ENCODE measurements at regions not wholly inside any gene's neighbourhood (a gene's known extent, or its start where the extent isn't known, plus 50 kb on each side); places are given as distances from the start of the nearest gene placed in this dataset.

DNA sequence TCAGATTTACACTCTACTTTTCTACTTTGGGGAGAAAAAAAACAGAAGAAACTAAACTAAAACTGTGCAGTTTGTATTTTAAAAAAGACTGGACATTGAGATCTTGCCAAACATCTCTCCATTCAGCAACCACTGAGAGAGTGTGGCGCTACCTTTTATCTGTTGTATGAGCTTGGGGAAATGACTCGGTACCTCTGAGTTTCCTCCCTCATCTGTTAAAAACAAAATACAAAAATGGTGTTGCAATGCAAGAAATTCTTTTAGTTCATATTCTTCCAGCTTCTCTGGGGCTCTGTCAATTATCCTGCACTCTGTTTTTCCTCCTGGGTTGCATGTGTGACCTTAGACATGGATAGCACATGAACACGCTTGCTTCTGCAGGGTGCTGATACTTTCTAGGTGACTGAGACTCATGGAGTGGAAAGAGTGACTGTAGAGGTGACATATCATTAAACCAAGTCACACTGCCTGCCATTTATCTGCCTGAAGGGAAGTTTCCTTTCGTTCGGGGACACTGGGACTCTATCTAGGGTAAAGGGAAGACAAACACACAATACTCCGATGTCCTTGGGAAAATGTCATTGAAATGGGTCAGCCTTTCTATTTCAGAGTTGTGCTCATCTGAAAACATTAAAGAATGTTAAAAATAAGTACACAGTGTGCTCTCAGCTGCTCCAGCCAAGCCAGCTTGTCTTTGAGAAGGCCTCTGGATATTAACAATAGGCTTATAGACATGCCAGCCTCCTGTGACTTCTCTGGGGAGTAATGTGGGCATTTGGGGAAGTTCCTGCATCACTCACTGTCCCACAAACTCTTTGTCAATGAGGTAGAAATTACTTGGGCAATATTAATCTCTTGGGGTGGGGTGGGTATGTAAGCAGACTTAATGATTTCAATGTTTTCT lies 91.4 kb downstream of the TRIB2 start:
- Histone ChIP-seq H3K9me3 (ENCODE audit: control insufficient read depth, insufficient read depth, low read depth, low read length) (no peaks in the 10 kb centered on the region), H3K4me3 (ENCODE audit: low read depth, low read length) (no peak overlapping the region), H3K4me1 (ENCODE audit: control insufficient read depth, insufficient read depth, low read length) (no peaks in the 10 kb centered on the region), H3K27ac (ENCODE audit: extremely low read depth, low read depth, low read length) (no peak overlapping the region), H3K36me3 (ENCODE audit: control insufficient read depth in 2 of 2, insufficient read depth in 1 of 2, low read length in 2 of 2) (no peaks in the 10 kb centered on the region)
- CTCF ChIA-PET = no interaction called here
- POLR2A ChIA-PET = no interaction called here
- no peak for TF ChIP-seq ZNF785 (tag by site-specific recombination; IDR thresholded peaks at IDR 0.05)
- no peak for TF ChIP-seq KLF1 (tag by site-specific recombination; IDR thresholded peaks at IDR 0.05)
- no peak for TF ChIP-seq GLI4 (tag by site-specific recombination; IDR thresholded peaks at IDR 0.05)
- TF ChIP-seq SCRT2 (tag by site-specific recombination; IDR thresholded peaks at IDR 0.05) = no peak
- TF ChIP-seq ZNF302 (tag by site-specific recombination; IDR thresholded peaks at IDR 0.05; ENCODE audit: low read depth) = no peak
- no peak for TF ChIP-seq ZNF214 (tag by site-specific recombination; IDR thresholded peaks at IDR 0.05; ENCODE audit: borderline replicate concordance)

DNA sequence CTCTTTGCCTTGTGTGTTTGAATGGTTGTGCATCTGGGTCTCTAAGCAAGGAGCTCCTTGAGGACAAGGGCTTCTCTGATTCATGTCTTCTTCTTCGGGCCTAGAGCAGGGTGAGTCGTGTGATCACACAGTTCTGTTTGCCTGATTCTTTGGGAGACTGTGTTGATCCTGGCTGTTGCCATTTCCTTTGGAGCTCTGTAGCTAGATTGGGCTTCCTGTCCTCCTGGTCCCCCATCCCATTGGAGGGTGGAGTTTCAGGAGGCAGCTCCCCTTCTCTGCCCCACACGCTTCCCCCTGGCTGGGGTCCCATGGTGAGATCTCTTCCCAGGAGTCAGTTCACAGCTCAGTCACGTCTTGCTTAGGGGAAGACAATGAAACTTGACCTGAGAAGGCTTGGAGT lies 92.8 kb downstream of the TRIB2 start:
- CTCF ChIA-PET = no interaction called here
- H3K9me3 ChIP-seq (ENCODE audit: control insufficient read depth, insufficient read depth, low read depth, low read length) = no peaks in the 10 kb centered on the region
- no peaks in the 10 kb centered on the region for H3K36me3 ChIP-seq (ENCODE audit: control insufficient read depth in 2 of 2, insufficient read depth in 1 of 2, low read length in 2 of 2)
- H3K4me3 ChIP-seq (ENCODE audit: low read depth, low read length) = no peak overlapping the region
- POLR2A ChIA-PET = no interaction called here
- no peak overlapping the region for H3K27ac ChIP-seq (ENCODE audit: extremely low read depth, low read depth, low read length)
- H3K4me1 ChIP-seq (ENCODE audit: control insufficient read depth, insufficient read depth, low read length) = no peaks in the 10 kb centered on the region
- no peak for TF ChIP-seq GLI4 (tag by site-specific recombination; IDR thresholded peaks at IDR 0.05)
- TF ChIP-seq TRIM28 (IDR thresholded peaks at IDR 0.05; ENCODE audit: borderline replicate concordance, low read length) = no peak
- TF ChIP-seq, protein P1, sequence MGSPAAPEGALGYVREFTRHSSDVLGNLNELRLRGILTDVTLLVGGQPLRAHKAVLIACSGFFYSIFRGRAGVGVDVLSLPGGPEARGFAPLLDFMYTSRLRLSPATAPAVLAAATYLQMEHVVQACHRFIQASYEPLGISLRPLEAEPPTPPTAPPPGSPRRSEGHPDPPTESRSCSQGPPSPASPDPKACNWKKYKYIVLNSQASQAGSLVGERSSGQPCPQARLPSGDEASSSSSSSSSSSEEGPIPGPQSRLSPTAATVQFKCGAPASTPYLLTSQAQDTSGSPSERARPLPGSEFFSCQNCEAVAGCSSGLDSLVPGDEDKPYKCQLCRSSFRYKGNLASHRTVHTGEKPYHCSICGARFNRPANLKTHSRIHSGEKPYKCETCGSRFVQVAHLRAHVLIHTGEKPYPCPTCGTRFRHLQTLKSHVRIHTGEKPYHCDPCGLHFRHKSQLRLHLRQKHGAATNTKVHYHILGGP (tag by site-specific recombination; IDR thresholded peaks at IDR 0.05) = no peak
- no peak for TF ChIP-seq ZNF777 (tag by site-specific recombination; IDR thresholded peaks at IDR 0.05; ENCODE audit: borderline replicate concordance)
- TF ChIP-seq ZNF501 (tag by site-specific recombination; IDR thresholded peaks at IDR 0.05) = no peak
- no peak for TF ChIP-seq ZFHX2 (tag by site-specific recombination; conservative IDR thresholded peaks at IDR 0.05)
- TF ChIP-seq ZBTB26 (tag by site-specific recombination; optimal IDR thresholded peaks at IDR 0.05) = no peak
- no peak for TF ChIP-seq SP3 (tag by site-specific recombination; IDR thresholded peaks at IDR 0.05)
- no peak for TF ChIP-seq PRDM10 (tag by site-specific recombination; IDR thresholded peaks at IDR 0.05)
- TF ChIP-seq, protein P2, sequence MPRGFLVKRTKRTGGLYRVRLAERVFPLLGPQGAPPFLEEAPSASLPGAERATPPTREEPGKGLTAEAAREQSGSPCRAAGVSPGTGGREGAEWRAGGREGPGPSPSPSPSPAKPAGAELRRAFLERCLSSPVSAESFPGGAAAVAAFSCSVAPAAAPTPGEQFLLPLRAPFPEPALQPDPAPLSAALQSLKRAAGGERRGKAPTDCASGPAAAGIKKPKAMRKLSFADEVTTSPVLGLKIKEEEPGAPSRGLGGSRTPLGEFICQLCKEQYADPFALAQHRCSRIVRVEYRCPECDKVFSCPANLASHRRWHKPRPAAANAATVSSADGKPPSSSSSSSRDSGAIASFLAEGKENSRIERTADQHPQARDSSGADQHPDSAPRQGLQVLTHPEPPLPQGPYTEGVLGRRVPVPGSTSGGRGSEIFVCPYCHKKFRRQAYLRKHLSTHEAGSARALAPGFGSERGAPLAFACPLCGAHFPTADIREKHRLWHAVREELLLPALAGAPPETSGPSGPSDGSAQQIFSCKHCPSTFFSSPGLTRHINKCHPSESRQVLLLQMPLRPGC (tag by site-specific recombination; IDR thresholded peaks at IDR 0.05) = no peak
- TF ChIP-seq ZEB2 (tag by site-specific recombination; IDR thresholded peaks at IDR 0.05) = no peak
- TF ChIP-seq ZBTB7A (tag by site-specific recombination; IDR thresholded peaks at IDR 0.05; ENCODE audit: low read depth) = no peak
